Putamen (tissue), 1 donor: ENCODE measurements at regions not wholly inside any gene's neighbourhood (a gene's known extent, or its start where the extent isn't known, plus 50 kb on each side); places are given as distances from the start of the nearest gene placed in this dataset.
A peak's percentile ranks its signal among the peaks of the same experiment; 100 is the strongest.
"Not testable (repeated sequence)": the region's sequence is repeated elsewhere in the genome, so short reads cannot be mapped to it uniquely, and the experiment has no call there.

Source experiments
- DNase-seq: peaks from one replicate; pipeline ENCODE4 v3.0.0-alpha.2; 2016; ENCODE audit warnings: low spot score

GRCh38 chr4:86527713-86528112 lies 66.4 kb upstream of the PTPN13 start:
- DNase-seq: not testable (repeated sequence)

GRCh38 chr4:86529436-86529835 lies 64.7 kb upstream of the PTPN13 start:
- no peak for DNase-seq

DNA sequence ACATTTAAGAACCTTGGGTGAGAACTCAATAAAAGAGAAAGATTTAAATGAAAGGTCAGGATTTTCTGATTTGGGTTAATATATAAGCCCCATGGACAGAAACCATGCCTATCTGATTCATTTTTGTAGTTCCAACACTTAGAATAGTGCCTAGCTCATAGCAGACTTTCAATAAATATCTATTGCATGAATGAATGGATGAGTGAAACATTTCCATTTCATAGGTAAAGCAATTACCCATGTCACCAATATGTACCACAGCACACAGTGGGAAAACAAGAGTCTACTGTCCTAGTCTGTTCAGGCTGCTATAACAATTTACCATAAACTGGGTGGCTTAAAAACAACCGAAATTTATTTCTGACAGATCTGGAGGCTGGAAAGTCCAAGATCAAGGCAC lies 63.9 kb upstream of the PTPN13 start:
- DNase-seq: no peak

- DNase-seq: no peak
Observed at GRCh38 chr4:86531440-86531839, 62.7 kb upstream of the PTPN13 start.

- no peak for DNase-seq
Observed at GRCh38 chr4:86532851-86533250, 61.3 kb upstream of the PTPN13 start.

- DNase-seq: no peak
Observed at GRCh38 chr4:86536151-86536550, 58.0 kb upstream of the PTPN13 start.

- no peak for DNase-seq
Observed at GRCh38 chr4:86542319-86543027, 51.6 kb upstream of the PTPN13 start.

DNA sequence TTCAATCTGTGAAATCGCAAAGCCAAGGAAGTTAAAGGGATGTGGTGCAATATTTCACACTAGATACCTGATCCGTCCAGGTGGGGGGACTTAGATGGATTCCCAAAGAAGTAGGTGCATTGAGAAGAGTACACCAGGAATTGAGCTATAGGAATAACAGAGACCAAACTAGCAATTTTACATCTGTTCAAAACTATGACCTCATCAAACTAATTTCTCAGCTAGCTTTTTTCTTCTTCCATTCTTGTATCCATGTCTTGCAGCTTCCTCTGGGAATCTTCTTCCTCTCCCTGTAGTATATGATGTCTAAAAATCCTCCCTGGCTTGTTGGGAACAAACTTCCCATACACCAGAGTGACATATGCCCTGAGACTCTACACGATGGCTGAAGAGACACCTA lies 51.0 kb upstream of the PTPN13 start:
- no peak for DNase-seq

DNA sequence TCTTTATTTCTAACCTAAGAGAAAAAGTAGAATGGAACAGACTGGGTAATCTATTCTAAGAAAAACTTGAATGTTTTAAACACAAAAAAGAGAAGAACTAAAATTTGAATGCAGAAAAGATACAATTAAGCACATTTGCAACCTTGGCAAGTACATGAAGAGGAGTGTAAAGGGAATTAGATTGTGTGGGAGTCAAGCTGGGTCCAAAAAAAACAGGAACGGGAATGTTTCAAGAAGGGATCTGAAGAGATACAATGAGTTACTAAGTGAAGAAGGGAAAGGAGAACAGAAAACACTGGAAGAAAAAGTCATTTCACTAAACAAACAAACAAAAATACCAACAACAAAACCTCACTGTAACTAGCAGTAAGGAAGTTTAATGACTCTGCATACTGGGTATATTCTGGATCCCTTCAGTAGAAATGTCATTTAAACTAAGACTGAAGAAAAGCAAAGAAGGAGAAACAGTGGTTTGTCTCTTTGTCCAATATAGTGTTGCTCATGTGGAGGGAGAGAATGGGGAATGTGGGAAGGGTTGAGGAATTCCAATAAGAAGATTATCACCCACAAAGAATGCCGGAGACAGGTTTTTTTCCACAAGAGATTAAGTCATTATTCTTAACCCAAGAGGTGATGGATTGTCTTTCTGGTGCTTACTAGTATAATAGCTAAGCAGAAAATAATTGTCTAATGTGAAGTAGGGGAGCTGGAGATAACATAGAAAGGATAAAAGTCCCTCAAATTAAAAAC lies 50.4 kb upstream of the PTPN13 start:
- peak; percentile 25 for DNase-seq

- DNase-seq: no peak
Observed at GRCh38 chr4:86544310-86544966, 49.7 kb upstream of the PTPN13 start.
